Right ventricle myocardium superior (tissue), 1 donor: ENCODE measurements at regions not wholly inside any gene's neighbourhood (a gene's known extent, or its start where the extent isn't known, plus 50 kb on each side); places are given as distances from the start of the nearest gene placed in this dataset.

ENCODE experiments used
- ATAC-seq: fragments of 200-7000 bp; cut with Tn5 transposase; one replicate; pipeline ENCODE4 v1.9.1; 2020; ENCODE audit warnings: mild to moderate bottlenecking; ENCODE audit not compliant: poor library complexity
- DNase-seq: peaks from one replicate; pipeline ENCODE4 v3.0.0-alpha.2; 2020
- intact Hi-C: fragments of 100-400 bp; cut with DNase I; formaldehyde crosslinking; loops from one replicate; pipeline ENCODE4 v1.11.2; 2022
- donor health status: DM: no; HTN: yes; CAD: no; lungs with severe emphysema.

GRCh38 chr1:229812148-229812547 lies 186.1 kb downstream of the URB2 start:
- ATAC-seq (no peak), DNase-seq (no peak)
- intact Hi-C loops, result no loop called here

- DNase-seq, result no peak
- intact Hi-C loops, result no loop called here
- ATAC-seq, result no peak
Measured at GRCh38 chr1:229812693-229813092, 186.6 kb downstream of the URB2 start.

GRCh38 chr1:229815076-229815475 lies 189.0 kb downstream of the URB2 start:
- no peak for ATAC-seq
- intact Hi-C loops, result no loop called here
- DNase-seq, result no peak

GRCh38 chr1:229815961-229816360 lies 189.9 kb downstream of the URB2 start:
- DNase-seq (no peak), ATAC-seq (no peak)
- intact Hi-C loops, result no loop called here

GRCh38 chr1:229817936-229818335 lies 191.9 kb downstream of the URB2 start:
- ATAC-seq (no peak), DNase-seq (no peak)
- intact Hi-C loops, result no loop called here

GRCh38 chr1:229819091-229819490 lies 193.0 kb downstream of the URB2 start:
- DNase-seq (no peak), ATAC-seq (no peak)
- intact Hi-C loops, result no loop called here

- no peak for ATAC-seq
- intact Hi-C loops, result no loop called here
- DNase-seq, result no peak
Measured at GRCh38 chr1:229822026-229822425, 196.0 kb downstream of the URB2 start.

GRCh38 chr1:229825042-229825441 lies 199.0 kb downstream of the URB2 start:
- no peak for DNase-seq
- intact Hi-C loops, result no loop called here
- ATAC-seq, result no peak

- DNase-seq (no peak), ATAC-seq (peak; percentile 27)
- intact Hi-C loops, result no loop called here
Measured at GRCh38 chr1:229828461-229828860, 202.4 kb downstream of the URB2 start.

GRCh38 chr1:229832695-229833094 lies 206.6 kb downstream of the URB2 start:
- DNase-seq (no peak), ATAC-seq (no peak)
- intact Hi-C loops, result no loop called here

GRCh38 chr1:229834230-229834629 lies 208.2 kb downstream of the URB2 start:
- intact Hi-C loops, result no loop called here
- no peak for DNase-seq
- ATAC-seq, result no peak

GRCh38 chr1:229835226-229835625 lies 209.2 kb downstream of the URB2 start:
- ATAC-seq (no peak), DNase-seq (no peak)
- intact Hi-C loops, result no loop called here

GRCh38 chr1:229836324-229836723 lies 210.3 kb downstream of the URB2 start:
- intact Hi-C loops, result no loop called here
- no peak for DNase-seq
- ATAC-seq, result no peak

- DNase-seq (no peak), ATAC-seq (no peak)
- intact Hi-C loops, result no loop called here
Measured at GRCh38 chr1:229838204-229838603, 212.2 kb downstream of the URB2 start.

- intact Hi-C loops, result no loop called here
- no peak for DNase-seq
- ATAC-seq, result no peak
Measured at GRCh38 chr1:229839800-229840199, 213.8 kb downstream of the URB2 start.

GRCh38 chr1:229841230-229841629 lies 215.2 kb downstream of the URB2 start:
- DNase-seq (no peak), ATAC-seq (no peak)
- intact Hi-C loops, result no loop called here

GRCh38 chr1:229842302-229843255 lies 216.5 kb downstream of the URB2 start:
- DNase-seq, result no peak
- ATAC-seq, result no peak
- intact Hi-C loops, result no loop called here

GRCh38 chr1:229843627-229844238 lies 217.7 kb downstream of the URB2 start:
- intact Hi-C loops, result no loop called here
- DNase-seq (peak; percentile 53), ATAC-seq (peak; percentile 90)

GRCh38 chr1:229844675-229845074 lies 218.6 kb downstream of the URB2 start:
- ATAC-seq, result peak; percentile 88
- intact Hi-C loops, result no loop called here
- DNase-seq, result no peak

- DNase-seq (no peak), ATAC-seq (no peak)
- intact Hi-C loops, result no loop called here
Measured at GRCh38 chr1:229845410-229846138, 219.5 kb downstream of the URB2 start.
